GM18907 (cell line): ENCODE measurements at regions not wholly inside any gene's neighbourhood (a gene's known extent, or its start where the extent isn't known, plus 50 kb on each side); places are given as distances from the start of the nearest gene placed in this dataset.

Experiments
- ATAC-seq: cut with Tn5 transposase; IDR thresholded peaks from one replicate; pipeline ENCODE4 v1.9.1; 2021; ENCODE audit warnings: mild to moderate bottlenecking, moderate library complexity; ENCODE audit not compliant: unreplicated experiment

GRCh38 chr17:55585629-55586028 is 74.4 kb upstream of the SMIM36 start:
- ATAC-seq = no peak

- ATAC-seq = no peak
Measured at GRCh38 chr17:55584861-55585260, 73.6 kb upstream of the SMIM36 start.

DNA sequence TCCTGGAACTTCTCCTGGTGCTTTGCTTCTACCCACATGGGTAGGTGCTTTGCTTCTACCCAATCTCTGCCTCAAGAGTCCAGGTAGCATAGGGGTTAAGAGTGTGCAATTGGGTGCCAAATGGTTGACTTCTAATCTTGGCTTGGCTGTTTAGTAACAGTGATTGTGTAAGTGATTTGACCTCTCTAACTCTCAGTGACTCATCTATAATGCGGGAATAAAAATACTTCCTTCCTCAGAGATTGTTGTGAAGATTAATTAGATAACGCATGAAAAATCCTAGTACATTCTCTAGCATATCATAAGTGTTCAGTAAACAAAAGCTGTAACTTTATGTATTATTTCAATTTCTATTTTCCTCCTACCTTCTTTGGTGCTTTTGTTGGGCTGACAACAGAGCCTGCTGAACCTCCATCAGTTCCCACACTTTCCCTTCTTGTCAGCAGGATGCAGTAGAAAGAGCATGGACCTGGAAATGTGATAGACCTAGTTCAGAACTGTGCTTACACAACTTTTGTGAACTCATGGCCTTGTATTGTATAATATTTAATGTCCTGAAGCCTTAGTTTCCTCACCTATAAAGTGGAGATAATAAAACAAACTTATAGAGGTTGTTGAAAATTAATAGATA is 72.9 kb upstream of the SMIM36 start:
- ATAC-seq = no peak

- ATAC-seq = no peak
Measured at GRCh38 chr17:55582897-55583296, 71.6 kb upstream of the SMIM36 start.

GRCh38 chr17:55580596-55581133 is 69.4 kb upstream of the SMIM36 start:
- ATAC-seq = peak; percentile 58

- no peak for ATAC-seq
Measured at GRCh38 chr17:55577687-55578086, 66.4 kb upstream of the SMIM36 start.

GRCh38 chr17:55576996-55577586 is 65.8 kb upstream of the SMIM36 start:
- peak; percentile 74 for ATAC-seq

GRCh38 chr17:55576237-55576995 is 65.2 kb upstream of the SMIM36 start:
- ATAC-seq = peak; percentile 26

DNA sequence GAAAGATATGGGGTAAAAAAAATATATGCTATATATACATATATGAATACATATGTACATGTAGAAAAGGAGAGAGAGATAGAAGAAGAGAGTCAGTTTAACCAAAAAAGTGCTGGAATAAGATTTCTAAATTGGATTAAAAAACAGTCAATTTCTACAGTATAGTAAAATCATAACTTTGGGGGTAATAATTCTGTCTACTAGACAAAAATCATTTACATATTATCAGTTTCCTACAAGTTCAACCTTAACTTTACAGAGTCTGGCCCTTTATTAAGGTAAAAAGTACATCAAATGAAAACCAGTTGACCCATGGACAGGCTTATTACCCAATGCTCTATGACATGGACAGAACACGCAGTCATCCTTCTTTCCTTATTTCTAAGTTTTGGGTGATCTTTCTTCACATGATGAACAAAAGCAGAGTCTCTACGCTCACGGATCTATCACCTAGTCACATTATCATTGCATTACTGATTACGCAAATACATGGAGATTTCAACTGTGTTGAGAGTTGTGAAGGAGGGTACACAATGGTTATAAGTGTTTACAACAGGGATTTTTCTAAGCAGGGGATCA is 63.9 kb upstream of the SMIM36 start:
- no peak for ATAC-seq

- ATAC-seq = no peak
Measured at GRCh38 chr17:55572599-55572998, 61.3 kb upstream of the SMIM36 start.

GRCh38 chr17:55572139-55572538 is 60.9 kb upstream of the SMIM36 start:
- ATAC-seq = no peak

- no peak for ATAC-seq
Measured at GRCh38 chr17:55571095-55571494, 59.8 kb upstream of the SMIM36 start.

DNA sequence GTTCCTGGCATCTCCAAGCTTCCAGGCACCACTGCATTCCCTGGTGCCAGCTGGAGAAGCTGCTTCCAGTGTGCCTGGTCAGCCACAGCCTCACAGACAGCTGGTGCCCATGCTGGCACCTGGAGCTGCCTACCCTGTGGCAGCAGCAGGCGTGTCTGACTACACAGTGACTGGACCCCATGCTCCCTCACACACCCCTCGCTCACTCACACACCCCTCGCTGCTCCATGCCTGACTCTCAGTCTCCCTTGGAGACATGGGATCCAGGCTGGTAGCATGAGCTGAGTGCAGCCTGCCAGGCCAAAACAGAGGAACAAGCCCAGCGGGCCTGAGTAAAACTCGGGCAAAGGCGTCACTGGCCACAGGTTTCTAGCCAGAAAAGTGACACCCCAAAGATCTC is 59.1 kb upstream of the SMIM36 start:
- no peak for ATAC-seq

DNA sequence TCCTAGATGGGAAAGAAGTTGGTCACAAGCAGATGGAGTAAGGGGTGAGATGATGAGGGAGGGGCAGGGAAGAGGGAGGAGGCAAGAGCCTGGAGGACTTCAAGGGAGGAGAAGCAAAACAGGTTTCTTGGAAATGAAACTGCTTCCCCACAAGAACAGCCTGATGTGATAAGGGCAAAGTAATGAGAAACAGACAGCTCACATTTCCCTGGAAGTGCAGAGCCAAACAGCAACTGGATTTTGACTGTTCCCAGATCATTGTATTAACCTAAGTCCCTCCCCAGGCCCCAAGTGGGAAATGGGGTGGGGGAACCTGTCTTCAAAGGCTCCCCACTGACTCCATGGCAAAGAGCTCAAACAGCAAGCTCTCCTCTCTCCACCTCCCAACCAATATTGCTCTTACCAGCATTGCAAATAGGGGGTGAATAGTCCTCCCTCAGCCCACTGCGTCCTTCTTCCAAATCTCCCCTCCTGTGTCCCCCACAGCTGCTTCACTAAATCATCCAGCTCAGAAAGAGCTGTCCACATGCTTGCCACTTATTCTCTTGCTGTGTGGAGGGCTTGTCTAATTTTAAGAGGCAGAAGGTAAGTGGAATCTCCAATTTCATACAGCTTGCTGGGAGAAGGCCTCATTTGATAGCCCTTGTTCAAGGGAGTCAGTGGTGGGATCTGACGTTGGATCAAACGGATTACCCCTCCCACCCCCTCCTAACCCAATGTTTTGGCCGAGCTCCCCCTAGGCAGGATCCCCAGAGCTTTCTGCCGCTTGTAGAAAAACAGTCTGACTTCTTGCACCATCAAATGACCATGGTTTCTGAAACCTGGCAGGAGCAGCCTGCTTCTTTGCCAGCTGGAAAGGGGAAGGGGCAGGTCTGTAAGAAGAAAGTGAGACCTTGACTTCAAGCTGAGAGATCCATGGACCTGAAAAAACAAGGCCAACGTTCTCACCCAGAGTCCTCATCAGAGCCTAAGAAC is 56.3 kb upstream of the SMIM36 start:
- no peak for ATAC-seq

DNA sequence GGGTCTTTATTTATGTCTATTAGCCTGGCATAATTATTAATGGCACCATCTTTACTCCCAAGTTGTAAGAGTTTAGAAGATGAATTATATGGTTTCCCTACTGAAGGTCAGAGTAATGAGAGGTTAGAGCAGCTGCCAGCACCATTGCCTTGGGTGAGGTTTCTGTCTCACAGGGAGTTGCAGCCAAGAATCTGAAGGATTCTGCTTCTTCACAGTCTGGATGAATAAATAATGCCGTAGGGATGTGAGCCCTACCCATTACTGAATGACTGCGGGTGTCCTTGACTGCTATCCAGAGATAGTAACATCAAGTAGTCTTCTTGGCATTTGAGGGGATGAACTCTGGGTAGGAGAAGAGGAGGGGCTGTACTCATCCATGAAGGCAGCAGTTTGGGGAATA is 52.8 kb upstream of the SMIM36 start:
- ATAC-seq = no peak

- ATAC-seq = no peak
Measured at GRCh38 chr17:55563363-55563762, 52.1 kb upstream of the SMIM36 start.

- ATAC-seq = no peak
Measured at GRCh38 chr17:55561973-55562495, 50.8 kb upstream of the SMIM36 start.

- no peak for ATAC-seq
Measured at GRCh38 chr17:55561316-55561972, 50.2 kb upstream of the SMIM36 start.
